ENCODE measurements at regions not wholly inside any gene's neighbourhood (a gene's known extent, or its start where the extent isn't known, plus 50 kb on each side); places are given as distances from the start of the nearest gene placed in this dataset.

DNA sequence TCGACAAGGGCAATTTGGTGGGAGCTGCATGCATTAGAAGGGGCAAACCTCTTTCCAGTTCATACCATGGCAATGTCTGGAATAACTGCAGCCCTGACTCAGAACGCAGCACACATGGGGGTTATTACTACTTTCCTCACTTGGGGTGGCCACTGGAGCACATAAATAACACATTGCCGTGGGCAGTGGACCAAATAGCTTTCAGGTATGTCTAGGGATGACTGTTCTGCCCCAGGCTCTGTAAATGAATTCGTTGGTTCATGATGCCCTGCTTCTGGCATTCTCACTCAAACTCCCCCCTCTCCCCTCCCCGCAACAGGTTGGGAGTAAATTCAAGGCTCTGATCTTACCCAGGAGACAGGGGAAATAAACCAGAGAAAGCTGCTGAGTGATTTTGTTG is 238.0 kb upstream of the PLET1 start:
- intact Hi-C loops (cut with DNase I), result no loop called here
- DNase-seq (ENCODE audit: missing footprints) (no peak), ATAC-seq (no peak)

DNA sequence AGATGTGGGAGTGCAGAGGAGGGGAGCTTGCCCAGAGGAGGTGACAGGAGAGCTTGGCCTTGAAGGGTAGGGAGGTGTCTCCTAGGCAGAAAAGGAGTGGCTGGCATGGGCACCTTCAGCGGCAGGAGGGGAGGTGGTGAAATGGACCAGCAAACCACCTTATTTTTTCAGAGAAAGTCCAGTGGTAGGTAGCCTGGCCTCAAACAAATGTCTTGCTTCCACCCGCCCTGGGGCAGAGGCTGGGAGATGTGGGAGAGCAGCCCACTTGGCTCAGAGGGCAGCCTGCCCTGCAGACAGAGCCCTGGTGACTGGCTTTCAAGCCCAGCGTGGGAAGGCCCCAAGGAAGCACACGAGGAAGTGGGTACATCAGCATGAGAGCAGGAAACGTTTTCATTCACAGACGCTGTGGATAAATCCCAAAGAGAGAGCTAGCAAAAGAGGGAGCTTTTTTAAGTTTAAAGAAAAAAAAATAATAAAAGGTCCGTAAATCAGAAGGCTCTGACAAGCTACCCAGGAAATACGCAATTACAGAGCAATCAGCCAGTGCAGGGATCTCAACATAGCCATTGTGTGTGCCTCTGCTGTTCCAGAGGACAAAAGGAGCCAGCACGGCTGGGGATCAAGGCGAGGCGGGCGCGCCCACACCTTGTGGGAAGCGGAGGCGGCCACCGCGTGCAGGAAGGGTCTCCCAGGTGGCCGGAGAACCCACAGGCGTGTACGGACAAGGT is 238.7 kb upstream of the PLET1 start:
- intact Hi-C loops (cut with DNase I), result no loop called here
- ATAC-seq (no peak), DNase-seq (ENCODE audit: missing footprints) (no peak)

DNA sequence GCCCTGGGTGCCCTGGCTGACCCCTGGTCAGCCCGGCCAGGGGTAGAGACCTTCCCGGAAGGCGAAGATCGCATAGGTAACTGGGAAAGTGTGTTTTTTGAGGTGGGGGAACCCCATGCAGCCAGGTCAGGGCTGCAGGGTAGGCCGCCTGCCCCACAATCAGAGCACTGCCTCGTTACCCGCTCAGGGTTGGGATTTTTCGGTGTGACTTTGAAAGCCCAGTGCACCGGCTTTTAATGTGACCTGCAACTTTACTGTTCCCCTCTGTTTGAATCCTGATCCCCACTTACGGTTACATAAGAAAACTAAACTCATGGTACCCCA is 239.2 kb upstream of the PLET1 start:
- DNase-seq (ENCODE audit: missing footprints) (no peak), ATAC-seq (no peak)
- intact Hi-C loops (cut with DNase I), result no loop called here

DNA sequence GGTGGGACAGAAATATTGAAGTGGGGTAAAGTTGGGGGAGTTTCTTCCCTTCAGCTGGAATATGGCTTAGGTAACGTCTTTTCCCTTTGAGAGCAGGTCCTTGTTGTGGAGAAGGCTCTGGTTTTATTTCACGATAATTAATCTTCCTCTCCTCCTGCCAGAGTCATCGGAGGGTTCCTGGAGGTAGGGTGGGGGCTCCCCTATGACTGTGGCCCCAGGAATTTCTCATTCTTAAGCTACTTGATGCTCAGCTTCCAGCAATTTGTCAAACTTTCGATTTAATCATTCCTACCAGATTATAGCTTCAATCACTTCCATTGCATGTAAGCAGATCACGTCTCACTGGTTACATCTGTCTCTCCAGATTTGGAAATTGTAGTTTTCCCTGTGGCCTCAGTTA is 242.8 kb upstream of the PLET1 start:
- no peak for ATAC-seq
- intact Hi-C loops (cut with DNase I), result no loop called here

DNA sequence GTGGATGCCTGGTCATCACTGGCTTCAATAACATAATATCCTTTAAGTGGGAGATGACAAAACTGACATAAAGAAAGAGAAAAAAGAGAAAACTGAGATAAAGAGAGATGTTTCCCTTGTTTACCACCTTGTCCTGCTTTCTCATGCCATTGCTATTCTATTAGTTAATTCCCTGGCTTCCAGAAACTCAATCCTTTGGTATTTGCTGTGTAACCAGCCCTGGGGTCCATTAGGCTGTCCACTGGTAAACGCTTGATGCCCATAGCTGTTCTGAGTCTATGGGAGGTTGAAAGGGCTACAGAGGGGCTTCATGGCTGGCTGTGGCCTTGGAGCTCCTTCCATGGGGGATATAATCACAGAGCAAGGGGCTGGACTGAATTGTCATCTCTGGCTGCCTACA is 243.4 kb upstream of the PLET1 start:
- DNase-seq (ENCODE audit: missing footprints), result no peak
- intact Hi-C loops (cut with DNase I), result no loop called here
- ATAC-seq, result no peak

More for the DNA sequence above, 242.8 kb upstream of the PLET1 start:
- DNase-seq (ENCODE audit: missing footprints), result no peak

DNA sequence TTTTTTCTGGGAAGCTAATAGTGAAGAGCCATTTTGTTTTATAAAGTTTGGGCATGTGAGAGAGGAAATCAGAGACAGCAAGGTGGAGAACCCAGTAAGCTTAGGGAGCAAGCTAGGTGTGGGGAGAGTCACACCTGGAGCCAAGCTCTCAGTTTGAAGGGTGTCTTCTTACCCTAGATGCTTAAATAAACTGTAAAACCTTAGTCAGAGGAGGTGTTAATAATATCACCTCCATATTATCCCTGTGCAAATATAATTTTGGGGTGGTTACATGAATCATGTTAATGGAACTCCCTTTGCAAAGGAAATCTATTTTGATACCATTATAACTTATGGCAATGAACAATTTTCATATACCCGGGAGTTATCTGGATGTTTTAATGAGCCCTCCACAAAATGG is 246.2 kb upstream of the PLET1 start:
- ATAC-seq (no peak), DNase-seq (ENCODE audit: missing footprints) (no peak)
- intact Hi-C loops (cut with DNase I), result no loop called here

DNA sequence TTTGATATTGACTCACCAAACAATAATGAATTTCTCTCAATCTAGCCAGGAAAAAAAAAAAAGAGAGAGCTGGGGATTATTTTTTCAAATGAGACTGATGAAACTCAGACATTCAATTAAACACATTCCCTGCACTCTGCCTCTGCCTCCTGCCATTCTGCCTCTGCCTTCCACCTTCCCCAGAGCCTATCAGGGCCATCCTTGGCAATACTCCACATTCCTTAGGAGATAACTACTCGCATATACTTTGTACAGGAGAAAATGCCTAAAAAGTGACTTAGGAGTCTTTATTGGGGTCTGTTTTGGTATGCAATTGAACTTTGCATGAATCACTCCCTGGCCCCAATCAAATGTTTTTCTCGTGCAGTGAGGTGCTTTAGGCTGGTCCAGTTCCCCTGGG is 246.6 kb upstream of the PLET1 start:
- ATAC-seq (no peak), DNase-seq (ENCODE audit: missing footprints) (no peak)
- intact Hi-C loops (cut with DNase I), result no loop called here

DNA sequence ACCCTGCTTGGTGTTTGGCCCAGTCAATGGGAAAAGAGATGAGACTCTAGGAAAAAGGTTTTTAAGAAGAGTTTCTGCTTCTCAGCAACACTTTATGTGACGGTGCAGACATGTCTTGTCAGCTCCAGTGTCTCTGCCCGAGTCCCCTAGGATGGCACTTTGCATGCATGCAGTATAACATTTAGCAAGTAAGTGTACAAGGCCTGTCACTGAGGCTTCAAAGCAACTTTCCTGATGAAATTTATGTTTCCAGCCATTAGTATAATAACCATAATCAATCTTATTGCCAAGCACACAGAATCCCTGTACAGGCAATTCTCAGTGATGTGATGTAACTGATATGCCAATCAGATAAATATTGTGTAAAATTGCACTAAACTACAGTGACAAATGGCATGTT is 248.1 kb upstream of the PLET1 start:
- ATAC-seq (no peak), DNase-seq (ENCODE audit: missing footprints) (no peak)
- intact Hi-C loops (cut with DNase I), result no loop called here

DNA sequence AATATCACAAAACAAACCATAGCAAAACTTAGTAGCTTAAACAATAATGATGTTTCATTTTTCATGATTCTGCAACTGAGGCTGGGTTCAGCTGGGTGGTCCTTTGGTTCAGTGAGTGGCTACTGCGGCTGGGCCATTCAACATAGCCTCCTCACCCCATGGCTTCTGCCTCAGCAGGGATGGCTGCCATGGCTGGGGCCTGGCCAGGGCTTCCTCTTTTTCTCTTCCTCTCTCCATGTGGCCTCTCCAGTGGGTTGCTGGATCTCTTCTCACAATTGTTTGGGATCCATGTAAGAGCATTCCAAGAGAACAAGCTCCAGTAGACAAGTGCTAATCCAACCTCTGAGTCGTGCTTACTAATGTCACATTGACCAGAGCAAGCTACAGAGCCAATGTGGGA is 248.6 kb upstream of the PLET1 start:
- intact Hi-C loops (cut with DNase I), result no loop called here
- DNase-seq (ENCODE audit: missing footprints) (no peak), ATAC-seq (no peak)

DNA sequence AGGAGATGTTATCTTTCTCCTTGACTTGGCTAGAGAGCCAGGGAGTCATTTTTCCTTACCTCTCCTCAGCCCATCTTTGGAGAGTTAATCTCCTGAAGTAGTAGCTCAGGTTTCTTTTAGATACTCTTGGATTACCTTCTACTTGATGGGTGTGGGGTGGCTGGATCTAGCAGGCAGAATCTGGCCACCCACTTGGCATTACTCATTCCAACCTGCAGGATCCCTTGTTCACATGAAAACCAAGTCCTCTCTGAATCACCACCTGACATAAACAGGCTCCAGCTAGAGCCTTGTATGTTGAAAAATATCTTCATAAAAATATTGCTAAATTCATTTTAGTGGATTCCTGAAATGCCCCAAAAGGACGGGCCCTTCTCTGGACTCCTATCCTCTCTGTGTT is 250.6 kb upstream of the PLET1 start:
- ATAC-seq (no peak), DNase-seq (ENCODE audit: missing footprints) (no peak)
- intact Hi-C loops (cut with DNase I), result no loop called here

DNA sequence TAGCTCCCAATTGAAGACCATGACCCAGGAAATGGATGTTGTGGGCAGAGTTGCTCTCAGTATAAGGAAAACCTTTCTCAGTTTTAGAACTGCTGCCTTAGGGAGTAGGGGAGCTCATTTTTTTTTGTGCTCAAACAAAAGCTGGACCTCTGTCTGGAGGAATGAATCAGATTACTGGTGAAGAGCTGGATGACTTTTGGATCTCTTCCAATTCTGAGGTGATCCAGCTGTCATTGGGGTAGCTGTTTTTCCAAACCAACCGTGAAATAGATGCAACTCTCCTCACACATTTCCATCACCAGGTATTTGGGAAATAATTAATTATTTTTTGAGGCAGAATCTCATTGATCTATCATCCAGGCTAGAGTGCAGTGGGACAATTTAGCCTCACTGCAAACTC is 251.3 kb upstream of the PLET1 start:
- intact Hi-C loops (cut with DNase I), result no loop called here
- no peak for DNase-seq (ENCODE audit: missing footprints)
- no peak for ATAC-seq

DNA sequence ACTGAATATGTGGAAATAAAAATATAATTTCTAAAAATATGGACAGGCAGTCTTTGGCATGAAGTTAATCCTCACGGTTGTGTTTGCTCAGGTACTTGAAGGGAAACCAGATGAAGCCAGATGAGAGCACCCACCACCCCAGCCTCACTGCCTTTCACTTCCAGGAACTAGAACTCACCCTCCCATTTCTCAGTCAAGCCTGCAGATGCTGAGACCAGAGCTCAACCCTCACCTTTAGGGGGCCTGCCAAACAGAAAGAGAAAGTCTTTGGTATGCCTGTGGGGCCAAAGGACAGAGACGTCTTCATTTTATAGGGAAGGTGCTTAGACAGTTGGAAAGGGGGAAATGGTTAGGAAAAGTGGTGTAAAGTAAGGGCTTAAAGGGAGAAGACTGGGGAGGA is 252.8 kb upstream of the PLET1 start:
- no peak for ATAC-seq
- intact Hi-C loops (cut with DNase I), result no loop called here

DNA sequence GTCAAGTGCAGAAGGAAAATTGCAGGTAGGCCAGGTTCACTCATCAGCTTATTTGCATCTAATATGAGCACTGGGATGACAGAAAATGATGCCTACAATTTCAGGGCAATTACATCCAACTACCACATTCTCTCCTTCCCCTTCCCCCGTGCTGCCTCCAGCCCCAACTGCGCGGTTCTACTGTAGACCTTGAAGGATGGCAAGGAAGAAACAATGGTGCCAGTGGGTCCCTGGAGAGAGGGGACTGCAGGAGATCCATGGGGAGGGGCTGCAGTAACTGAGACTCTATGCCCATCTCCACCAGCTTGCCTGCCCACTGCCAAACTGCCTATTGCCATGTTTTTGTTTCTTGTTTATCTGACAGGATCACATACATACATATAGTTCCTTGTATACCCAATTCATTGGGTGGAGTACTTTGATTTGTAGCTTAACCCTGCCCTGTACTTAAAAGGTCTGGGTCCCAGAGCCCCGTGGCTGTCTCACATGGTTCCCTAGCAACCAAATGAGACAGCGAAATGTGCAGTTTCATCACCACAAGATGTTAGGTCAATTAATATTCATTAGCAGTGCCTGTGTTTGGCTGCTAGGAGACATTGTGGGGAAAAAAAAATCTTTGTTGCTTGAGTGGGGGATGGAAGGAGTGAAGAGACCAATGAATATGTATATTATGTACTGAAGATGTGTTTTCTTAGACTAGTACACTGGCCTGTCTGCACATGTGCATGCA is 253.5 kb upstream of the PLET1 start:
- DNase-seq (ENCODE audit: missing footprints), result no peak
- no peak for ATAC-seq
- intact Hi-C loops (cut with DNase I), result no loop called here

More for the DNA sequence above, 252.8 kb upstream of the PLET1 start:
- DNase-seq (ENCODE audit: missing footprints), result no peak

DNA sequence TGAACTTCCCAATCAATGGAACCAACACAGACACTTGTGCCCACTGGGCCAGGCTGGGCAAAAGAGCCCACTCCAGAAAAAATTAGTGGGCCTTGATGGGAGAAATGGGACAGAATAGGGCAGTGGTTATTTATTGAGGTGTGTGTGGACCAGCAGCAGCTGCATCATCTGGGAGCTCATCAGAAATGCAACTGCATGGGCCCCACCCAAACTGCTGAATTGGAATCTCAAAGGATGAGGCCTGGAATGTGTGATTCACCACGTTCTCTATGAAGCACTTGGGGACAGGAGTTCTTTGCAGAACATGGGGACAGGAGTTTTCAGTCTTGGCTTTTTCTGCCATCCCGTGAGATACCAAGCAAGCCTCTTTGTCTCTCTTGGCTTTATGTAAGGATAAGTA is 255.6 kb upstream of the PLET1 start:
- ATAC-seq, result no peak
- DNase-seq (ENCODE audit: missing footprints), result no peak
- intact Hi-C loops (cut with DNase I), result no loop called here

DNA sequence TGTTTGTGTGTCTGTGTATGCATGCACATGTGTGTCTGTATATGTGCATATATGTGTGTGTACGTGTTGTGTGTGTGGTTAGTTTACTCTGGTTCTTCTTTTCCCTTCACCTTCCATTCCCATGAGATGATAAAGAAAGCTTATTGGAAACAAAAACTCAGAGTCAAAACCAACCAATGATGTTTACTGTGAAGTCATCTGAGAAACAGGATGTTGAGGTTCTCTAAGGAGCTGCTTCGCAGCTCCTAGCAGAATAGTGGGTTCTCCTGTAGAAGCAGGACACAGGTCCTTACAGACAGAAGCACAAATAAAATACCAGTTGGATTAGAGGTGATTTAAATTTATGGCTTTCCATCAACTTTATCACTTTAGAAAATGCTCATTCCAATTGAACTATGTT is 256.1 kb upstream of the PLET1 start:
- intact Hi-C loops (cut with DNase I), result no loop called here
- ATAC-seq (no peak), DNase-seq (ENCODE audit: missing footprints) (no peak)

DNA sequence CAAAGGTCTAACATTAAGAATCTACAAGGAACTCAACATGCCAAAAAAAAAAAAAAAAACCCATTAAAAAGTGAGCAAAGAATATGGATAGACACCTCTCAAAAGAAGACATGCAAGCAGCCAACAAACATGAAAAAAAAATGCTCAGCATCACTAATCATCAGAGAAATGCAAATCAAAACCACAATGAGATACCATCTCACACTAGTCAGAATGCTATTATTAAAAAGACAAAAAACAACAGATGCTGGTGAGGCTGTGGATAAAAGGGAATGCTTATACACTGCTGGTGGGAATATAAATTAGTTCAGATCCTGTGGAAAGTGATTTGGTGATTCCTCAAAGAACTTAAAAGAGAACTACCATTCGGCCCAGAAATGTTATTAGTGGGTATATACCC is 257.7 kb upstream of the PLET1 start:
- DNase-seq (ENCODE audit: missing footprints), result no peak
- ATAC-seq, result no peak
- intact Hi-C loops (cut with DNase I), result no loop called here

DNA sequence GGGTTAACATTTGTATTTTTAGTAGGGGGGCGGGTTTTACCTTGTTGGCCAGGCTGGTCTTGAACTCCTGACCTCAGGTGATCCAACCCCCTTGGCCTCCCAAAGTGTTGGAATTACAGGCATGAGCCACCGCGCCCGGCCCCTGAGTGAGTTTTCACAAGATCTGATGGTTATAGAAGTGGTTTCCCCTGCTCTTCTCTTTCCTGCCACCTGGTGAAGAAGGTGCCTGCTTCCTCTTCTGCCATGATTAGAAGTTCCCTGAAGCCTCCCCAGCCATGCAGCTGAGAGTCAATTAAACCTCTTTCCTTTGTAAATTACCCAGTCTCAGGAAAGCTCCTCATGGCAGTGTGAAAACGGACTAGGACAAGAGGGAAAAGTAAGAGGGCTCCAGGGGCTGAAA is 259.1 kb upstream of the PLET1 start:
- no peak for DNase-seq (ENCODE audit: missing footprints)
- ATAC-seq, result no peak
- intact Hi-C loops (cut with DNase I), result no loop called here

DNA sequence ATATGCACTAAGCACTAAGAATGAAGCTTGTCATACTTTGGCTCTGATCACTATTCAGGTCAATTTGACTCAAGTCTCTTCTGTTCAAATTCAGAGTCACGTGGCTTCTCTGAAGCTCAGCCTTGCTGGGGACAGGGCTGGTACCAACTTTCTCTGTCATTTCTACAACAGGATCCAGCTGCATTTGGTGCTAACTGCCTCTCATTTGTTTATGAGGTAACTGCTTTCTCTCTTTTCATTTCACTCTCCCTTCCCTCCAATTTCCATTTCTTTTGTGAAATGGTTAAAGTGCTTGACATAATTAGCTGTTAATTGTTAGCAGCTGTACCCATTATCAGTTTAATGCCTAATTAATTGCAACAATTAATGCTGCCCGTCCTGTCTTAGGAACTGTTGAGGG is 259.7 kb upstream of the PLET1 start:
- intact Hi-C loops (cut with DNase I), result no loop called here
- ATAC-seq (no peak), DNase-seq (ENCODE audit: missing footprints) (no peak)

DNA sequence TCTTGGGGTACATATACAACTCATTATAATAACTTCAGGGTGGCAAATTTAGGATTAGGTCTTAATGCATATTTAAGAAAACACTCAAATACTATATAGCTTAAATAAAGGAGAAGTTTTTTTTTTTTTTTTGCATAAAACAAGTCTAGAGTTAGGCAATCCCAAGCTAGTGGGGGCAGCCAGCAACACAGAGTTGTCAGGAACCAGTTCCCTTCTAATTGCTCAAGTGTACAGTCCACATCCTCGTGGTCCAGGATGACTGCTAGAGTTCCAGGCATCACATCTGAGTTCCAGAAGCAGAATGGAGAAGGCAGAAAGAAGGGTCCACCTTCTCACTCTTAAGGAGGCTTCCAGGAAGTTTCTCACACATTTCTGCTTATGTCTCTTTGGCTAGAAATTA is 261.9 kb upstream of the PLET1 start:
- intact Hi-C loops (cut with DNase I), result no loop called here
- no peak for ATAC-seq
- DNase-seq (ENCODE audit: missing footprints), result no peak

DNA sequence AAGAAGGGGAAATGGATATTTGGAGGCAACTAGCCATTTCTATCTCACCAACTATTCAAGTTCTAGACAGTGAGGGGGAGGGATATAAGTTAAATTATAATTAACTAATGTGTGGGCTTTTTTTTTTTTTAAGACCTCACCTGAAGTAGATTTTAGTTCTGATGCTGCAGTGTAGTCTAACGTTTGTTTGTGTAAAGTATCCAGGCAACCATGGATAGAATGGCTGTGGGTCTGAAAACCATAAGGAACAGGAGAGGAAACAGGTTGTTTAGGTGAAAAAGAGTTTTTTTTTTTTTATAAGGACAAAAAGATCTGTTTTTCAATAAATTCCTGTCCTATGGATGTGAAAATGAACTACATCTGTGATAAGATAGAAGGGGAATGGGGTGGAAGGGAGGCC is 262.4 kb upstream of the PLET1 start:
- intact Hi-C loops (cut with DNase I), result no loop called here
- ATAC-seq, result no peak

DNA sequence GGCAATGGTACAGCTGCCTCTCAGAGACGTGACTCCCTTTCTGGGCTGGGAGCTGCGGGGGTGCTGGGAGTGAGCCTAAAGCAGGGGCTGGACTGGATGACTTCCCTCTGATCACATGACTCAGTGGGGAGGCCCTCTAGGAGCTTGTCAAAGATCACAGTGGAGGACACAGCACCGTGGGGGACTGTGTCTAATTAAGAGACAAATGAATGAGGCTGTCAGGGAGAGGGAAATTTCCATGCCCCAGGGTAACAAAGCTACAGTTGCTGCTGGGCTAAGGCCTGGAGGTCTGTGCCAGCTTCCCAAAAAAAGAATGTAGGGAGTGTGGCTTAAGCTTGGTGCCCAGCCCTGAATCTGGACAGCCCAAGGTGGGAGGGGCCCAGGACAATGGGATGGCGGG is 262.8 kb upstream of the PLET1 start:
- no peak for DNase-seq (ENCODE audit: missing footprints)
- intact Hi-C loops (cut with DNase I), result no loop called here
- peak; percentile 61 for ATAC-seq

More for the DNA sequence above, 262.4 kb upstream of the PLET1 start:
- no peak for DNase-seq (ENCODE audit: missing footprints)

All from Right ventricle myocardium inferior (tissue), 1 donor.